AG09319 (cell line): ENCODE measurements at regions not wholly inside any gene's neighbourhood (a gene's known extent, or its start where the extent isn't known, plus 50 kb on each side); places are given as distances from the start of the nearest gene placed in this dataset.

ENCODE experiments used
- DNase-seq: peaks from one replicate; pipeline ENCODE4 v3.0.0-alpha.2; 2010; ENCODE audit warnings: low read depth; ENCODE audit errors: extremely low read depth
- TF ChIP-seq, protein P1 (sequence below): IDR thresholded peaks from 2 replicates; pipeline ENCODE4 v1.5.1; 2011; ENCODE audit warnings: low read depth, mild to moderate bottlenecking, inconsistent platforms, low read length, moderate library complexity

DNA sequence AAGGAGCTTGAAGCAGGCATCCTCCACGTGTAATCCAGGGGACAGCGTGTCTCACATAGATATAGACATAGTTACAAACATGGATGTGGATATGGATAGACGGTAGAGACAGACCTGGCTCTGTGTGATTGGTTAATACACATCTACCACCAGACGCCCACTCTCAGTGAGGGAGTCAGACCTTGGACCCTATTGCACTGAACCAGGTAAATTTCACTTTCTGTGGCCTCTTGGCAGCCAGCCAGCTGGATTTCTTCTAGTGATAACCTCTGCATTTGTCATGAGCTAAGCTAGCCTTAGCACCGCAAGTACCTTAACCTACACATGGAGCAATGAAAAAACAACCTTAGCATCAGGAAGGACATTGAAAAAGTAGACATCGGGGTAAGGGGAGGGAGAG is 79.2 kb upstream of the ACSL4 start:
- TF ChIP-seq, protein P1, sequence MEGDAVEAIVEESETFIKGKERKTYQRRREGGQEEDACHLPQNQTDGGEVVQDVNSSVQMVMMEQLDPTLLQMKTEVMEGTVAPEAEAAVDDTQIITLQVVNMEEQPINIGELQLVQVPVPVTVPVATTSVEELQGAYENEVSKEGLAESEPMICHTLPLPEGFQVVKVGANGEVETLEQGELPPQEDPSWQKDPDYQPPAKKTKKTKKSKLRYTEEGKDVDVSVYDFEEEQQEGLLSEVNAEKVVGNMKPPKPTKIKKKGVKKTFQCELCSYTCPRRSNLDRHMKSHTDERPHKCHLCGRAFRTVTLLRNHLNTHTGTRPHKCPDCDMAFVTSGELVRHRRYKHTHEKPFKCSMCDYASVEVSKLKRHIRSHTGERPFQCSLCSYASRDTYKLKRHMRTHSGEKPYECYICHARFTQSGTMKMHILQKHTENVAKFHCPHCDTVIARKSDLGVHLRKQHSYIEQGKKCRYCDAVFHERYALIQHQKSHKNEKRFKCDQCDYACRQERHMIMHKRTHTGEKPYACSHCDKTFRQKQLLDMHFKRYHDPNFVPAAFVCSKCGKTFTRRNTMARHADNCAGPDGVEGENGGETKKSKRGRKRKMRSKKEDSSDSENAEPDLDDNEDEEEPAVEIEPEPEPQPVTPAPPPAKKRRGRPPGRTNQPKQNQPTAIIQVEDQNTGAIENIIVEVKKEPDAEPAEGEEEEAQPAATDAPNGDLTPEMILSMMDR, result no peak
- no peak for DNase-seq

DNA sequence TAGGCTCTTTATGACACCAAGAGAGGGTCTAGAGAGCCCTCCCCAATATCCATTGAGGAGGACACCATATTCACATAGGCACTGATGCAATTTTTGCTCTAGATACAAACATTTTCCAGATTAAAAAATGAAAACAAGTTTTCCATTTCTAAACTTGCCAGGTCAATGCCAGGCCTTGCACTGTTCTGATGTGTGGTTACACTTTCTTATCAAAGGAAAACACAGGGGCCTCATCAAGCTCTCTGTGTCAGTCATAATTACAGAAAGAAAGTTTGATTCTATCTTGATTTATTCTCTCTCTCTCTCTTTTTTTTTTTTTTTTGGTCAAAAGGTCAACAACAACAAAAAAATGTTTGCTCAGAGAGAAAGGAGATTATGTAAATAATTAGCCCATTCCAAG is 80.2 kb upstream of the ACSL4 start:
- no peak for DNase-seq
- TF ChIP-seq, protein P1, result no peak

DNA sequence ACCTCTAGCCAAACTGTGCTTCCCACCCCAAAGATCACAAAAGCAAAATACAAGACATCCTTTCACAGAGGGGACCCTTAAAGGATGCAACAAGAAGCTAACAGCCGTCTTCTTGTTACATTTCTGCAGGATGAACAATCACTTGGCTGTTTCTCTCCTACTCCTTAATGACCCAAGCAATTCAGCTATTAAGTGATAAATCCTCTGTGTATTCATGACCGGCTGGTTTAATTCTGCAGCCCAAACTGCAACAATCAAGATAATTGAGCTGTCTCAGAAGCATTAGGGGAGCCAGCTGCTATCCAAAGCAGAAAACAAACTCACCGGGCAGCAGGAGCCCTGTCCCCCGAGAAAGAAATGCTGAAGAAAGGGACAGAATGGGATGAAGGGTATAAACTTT is 85.9 kb upstream of the ACSL4 start:
- DNase-seq, result no peak
- TF ChIP-seq, protein P1, result no peak

DNA sequence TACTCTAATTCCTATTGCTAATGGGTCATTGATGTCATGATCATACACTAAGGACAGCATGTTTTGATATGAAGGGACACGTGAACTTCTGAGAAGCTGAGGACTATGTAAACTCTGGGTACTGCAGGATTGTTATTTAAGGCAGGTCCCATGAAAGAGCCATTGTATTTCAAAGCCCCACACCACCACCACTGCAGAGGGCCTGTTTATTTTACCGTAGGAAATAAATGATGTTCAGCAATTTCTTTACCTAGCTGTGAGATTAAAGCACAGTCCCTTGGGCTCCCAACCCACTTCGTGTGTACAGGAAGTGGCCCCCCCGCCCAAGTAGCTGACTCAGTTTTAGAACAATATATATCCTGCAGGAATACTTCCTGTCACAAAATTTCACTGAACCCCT is 89.8 kb upstream of the ACSL4 start:
- TF ChIP-seq, protein P1, result no peak
- DNase-seq, result no peak

DNA sequence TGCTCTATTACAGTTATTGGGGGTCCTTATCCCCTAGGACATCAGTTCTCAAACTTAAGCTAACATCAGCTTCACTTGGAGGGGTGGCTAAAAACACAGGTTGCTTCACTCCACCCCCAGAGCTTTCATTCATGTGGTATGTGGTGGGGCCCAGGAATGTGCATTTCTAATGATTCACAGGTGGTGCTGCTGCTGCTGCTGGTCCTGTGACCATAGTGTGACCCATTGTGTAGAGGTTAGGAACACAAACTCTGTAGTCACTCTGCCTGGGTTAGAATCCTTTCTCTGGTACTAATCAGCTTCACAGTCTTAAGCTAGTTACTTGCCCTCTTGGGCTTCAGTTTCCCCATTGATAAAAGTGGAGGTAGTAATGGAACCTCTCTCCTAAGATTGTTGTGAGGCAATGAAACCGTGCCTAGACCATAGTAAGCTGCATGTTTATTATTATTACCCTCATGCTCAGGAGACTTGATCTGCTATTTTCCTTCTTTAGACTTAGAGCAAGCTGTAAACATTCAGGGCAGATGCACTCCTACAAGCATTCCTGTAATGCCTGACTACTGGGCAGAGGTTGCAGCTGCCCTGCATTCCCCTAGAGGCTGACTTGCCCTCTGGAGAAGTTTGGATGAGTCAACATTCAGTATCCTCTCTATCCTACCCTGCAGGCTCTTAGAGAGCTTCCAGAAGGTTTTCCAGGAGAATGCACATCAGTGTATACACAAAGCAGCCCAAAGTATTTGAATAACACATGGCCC is 94.1 kb upstream of the ACSL4 start:
- peak; percentile 68 for DNase-seq
- TF ChIP-seq, protein P1, result peak; percentile 3

DNA sequence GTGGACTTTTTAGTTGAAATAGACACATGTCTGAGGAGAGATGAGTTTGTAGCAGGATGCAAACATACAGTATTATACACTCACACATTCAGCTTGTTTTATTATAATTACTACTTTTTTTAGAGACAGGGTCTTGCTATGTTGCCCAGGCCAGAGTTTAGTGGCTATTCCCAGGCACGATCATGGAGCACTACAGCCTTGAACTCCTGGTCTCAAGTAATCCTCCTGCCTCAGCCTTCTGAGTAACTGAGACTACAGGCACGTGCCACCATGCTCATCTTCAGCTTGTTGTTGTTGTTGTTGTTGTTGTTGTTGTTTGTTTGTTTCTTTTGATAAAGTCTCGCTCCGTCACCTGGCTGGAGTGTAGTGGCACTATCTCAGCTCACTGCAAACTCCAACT is 94.7 kb upstream of the ACSL4 start:
- TF ChIP-seq, protein P1, result no peak
- DNase-seq, result no peak

DNA sequence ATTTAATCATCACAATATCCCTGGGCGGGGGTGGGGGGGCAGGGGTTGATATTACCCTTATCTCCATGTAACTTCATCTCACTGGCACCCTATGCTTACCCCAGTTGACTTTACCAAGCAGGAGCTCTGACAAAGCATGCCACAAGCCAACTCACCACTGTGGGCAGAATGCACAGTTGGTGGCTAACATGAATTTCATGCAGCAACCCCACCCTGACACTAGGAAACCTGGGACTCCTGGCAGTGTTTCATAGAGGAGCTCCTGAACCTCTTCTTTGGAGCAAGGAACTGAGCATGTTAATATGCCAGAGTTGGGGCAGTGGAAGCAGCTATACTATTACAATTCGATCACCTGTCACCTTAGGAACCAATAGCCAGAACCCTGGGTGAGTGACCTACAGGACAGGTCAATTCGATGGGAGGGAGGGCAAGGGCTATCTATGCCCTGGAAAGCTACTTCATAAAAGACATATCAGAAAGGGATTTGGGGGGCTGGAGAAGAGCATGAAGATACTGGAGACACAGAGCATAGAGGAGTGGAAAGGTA is 97.2 kb upstream of the ACSL4 start:
- TF ChIP-seq, protein P1, result no peak
- no peak for DNase-seq
